HG02588 (cell line): ENCODE measurements at regions not wholly inside any gene's neighbourhood (a gene's known extent, or its start where the extent isn't known, plus 50 kb on each side); places are given as distances from the start of the nearest gene placed in this dataset.

Experiments used
- ATAC-seq: cut with Tn5 transposase; IDR thresholded peaks from one replicate; pipeline ENCODE4 v1.9.1; 2021; ENCODE audit warnings: mild to moderate bottlenecking, moderate library complexity; ENCODE audit not compliant: unreplicated experiment

DNA sequence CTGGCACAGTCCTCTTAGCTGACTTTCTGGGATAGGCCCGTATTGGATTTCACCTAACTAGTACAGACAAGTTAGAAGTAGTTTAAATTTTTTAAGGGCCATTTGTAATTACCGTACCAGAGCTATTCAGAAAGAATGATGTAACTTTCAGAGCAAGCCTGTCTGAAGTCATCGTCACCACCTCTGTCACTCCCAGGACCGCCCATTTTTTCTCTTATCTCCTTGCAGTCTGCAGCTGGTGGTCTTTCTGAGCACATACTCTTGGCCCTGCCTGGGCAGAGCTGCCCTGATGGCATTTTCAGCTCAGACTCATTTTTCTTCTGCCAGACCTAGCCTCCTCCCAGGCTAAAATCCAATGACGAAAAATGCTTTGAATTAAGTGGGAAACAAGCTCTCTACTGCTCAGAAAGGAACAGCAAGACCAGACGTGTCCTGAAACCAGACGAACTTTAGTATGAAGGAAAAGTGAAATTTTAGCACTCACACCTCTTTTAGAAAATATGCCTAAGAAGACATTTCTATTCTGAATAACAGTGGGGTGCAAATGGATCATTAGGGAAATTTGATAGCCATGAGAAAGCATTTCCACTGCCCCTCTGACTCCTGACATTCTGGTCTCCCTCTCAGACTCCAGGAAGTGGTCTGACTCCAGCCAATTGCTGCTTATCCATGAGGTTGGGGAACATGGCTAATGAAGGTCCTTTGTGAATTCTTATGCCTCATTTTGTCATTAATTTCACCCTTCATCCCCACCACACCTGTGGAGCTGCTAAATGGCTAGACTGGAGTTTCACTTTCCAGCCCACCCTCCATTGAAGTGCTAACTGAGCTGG lies 162.4 kb upstream of the GYPA start:
- no peak for ATAC-seq

DNA sequence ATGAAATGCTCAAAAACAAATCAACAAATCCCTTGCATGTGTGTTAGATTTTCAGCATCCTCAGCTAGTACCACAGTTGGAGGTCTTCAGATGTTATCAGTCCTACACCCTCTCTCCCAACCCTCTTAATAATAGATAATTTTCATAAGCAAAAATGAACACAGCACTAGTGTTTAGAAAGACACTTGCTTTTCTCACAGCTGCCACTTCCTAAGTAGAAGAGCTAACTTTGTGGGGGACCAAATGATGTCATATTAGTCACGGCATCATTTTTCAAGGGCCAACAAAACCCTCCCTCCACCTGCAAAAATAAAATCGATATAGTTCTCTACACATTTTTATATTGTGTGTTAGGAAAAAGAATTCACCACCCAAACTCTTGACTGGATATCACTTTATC lies 163.5 kb upstream of the GYPA start:
- ATAC-seq = no peak

DNA sequence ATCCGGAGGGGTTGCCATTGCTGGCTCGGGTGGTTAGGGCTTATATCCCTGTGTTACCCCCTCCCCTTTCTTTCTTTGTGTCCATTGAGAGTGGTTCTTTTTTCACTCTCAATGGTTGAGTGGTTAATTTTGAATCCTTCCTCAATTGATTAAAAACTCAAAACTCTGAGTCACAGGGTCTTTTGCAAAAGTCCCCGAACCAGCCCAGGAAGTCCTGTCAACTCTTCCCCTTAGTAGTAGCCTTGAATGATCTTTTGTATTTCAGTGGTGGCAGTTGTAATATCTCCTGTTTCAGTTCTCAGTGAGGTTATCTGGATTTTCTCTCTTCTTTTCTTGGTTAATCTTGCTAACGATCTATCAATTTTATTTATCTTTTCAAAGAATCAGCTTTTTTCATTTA lies 170.0 kb upstream of the GYPA start:
- ATAC-seq = no peak

DNA sequence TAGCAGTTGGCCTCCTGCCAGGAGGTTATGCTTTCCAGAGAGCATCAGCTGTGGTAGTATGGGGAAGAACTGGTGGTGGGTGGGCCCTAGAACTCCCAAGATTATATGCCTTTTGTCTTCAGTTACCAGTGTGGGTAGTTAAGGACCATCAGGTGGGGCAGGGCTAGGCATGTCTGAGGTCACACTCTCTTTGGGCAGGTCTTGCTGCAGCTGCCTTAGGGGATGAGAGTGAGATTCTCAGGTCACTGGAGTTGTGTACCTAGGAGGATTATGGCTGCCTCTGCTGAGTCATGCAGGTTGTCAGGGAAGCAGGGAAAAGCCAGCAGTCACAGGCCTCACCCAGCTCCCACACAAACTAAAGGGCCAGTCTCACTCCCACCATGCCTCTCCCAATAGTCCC lies 172.9 kb upstream of the GYPA start:
- no peak for ATAC-seq

DNA sequence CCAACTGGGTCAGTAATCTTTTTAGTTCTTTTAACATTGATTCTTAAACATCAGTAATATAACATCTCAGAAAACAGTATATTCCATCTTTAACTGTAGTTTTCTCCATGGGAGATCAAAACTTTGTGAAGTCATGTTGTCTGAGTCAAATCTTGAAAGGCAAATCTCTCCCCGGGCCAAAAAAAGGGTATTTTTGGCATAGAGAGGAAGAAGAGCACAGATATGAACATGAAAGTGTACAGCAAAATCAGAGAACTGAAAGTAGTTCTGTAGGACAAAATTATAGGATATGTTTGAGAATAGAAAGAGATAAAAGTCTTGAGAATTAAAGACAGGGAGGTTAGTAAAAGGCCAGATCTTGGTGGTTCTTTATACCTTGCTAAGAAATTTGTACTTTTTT lies 176.4 kb upstream of the GYPA start:
- ATAC-seq = no peak

DNA sequence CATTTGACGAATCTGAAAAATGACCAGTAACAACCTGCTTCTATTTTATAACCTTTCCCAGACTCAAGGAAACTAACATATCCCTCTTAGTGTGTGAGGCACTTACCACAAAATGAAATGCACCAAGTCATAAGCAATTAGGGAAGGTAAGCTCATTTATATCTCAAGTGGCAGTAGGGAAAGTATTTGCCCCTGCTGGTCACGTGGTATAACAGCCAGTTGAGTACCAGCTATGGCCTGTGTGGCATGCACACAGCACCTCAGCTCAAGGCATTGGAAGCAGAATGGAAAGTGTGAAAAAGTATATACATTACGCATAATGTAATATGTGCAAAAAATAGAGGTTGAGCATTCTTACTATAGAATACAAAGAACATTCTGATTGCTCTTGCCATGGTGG lies 178.3 kb upstream of the GYPA start:
- ATAC-seq = no peak

DNA sequence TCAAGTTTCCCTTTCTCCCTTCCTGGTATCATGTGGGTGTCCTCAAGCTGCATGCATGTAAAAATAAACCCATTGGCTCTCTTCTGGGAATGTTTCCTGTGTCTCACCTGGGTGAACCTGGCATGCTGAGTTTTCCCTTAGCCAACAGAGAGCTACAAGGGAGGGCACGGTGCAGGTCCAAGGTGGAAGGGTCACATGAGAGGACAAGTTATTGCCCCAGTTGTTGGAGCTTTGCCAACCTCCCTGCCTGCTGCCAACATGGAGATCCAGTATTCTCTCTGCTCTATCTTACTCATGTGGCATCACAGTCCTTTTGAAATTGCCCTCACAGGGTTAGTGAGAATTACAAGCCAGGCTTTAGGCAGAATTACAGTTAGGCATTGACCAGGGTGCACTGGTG lies 196.1 kb upstream of the GYPA start:
- no peak for ATAC-seq

DNA sequence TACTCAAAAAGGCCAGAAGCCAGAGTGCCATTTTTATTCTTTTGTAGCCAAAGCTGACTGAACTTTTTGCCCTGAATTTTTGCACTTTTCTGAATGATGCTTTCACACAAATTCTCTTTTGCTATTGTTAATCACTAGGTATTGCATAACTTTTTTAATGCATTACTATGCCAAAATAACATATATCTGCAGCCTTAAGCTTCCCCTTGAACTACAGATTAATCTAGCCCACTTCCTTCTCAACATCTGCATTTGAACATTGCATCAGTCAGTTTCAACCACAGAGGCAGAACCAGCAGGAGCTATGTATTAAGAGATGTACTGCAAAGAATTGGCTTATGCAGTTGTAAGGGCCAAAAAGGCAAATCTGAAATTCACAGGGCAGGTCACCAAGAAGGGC lies 197.6 kb upstream of the GYPA start:
- no peak for ATAC-seq

DNA sequence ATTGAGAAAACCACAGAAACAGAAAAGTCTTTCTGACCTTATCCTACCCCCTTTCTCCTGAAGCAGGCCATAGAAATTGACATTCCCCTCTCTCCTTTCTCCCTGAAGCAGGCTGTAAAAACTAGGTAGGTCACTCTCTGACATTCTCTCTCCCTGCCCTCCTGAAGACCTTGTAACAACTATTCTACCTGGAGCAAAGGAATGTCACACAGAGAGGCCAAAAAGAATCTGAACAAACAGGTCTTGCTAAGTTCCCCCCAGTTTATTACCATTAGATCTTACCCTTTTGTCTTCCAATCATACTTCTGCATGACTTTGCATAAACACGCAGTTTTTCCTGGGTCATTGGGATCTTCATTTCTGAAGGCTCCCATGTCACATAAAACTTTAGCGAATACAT lies 198.3 kb upstream of the GYPA start:
- ATAC-seq = no peak

DNA sequence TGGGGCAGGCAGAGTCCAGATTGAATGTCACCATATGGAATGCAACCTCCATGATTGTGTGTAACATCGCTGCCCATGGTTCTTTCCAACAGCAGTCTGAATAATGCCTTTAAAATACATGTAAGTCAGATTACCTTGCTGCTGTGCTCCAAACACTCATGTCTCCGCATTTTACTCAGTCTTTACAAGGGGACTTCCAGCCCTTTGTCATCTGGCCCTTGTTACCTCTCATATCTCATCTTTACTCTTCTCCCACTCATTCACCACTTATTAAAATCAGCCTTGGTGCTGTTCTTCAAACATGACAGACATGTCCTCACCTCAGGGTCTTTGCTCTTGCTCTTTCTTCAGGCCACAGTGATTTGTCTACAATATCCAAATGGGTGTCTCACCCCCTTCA lies 200.4 kb upstream of the GYPA start:
- peak; percentile 45 for ATAC-seq

DNA sequence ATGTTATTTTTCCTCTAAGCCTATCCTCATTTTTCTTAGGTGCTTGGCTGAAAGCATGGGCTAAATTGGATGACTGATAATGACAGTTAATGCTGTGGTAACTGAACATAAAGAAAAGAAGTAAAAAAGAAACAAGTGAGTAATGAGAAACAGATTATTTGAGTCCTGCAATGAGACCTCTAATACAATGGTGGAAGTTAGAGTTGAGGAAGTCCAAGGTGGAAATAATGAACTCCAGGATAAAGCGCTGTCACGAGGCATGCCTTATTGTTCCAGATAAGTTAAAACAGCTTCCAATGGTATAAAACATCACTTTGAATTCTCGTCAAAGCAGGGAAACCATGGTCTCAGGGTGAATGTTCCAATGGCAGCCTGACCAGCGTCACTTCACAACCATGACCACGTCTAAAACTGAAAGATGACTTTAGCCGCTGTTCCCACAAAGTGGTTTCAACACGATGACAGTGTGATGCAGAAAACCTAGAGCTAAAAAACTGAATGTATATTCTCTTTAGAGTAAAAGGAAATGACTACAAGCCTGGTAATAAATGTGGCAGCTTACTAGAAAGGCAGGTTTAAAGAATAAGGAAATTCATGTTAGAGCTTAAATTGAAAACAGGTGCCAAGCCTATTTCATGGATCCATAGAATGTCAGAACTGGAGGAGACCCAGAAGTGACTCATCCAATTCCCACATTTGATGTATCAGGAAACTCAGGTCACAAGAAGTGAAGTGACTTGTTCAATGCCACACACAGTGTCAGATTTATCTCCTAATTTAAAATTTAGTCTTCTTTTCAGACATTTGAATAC lies 202.6 kb upstream of the GYPA start:
- ATAC-seq = no peak

DNA sequence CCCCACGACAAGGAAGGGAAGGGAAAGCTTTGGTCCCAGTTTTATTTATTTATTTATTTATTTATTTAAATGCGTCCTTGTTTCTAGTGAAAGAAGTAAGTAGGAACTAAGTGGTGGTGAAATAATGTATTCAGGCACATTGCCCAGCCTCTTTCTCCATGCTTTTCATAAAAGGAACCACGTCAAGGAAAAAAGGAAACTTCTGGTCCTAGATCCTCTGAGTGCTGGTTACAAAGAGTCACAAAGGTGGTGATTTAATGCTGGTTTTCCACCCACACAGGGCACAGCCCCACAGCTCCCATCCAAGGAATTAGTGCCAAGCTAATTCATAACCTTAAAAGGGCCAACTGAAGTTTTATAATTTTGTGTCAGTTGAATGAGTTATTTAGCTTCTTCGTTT lies 206.6 kb upstream of the GYPA start:
- ATAC-seq = no peak

DNA sequence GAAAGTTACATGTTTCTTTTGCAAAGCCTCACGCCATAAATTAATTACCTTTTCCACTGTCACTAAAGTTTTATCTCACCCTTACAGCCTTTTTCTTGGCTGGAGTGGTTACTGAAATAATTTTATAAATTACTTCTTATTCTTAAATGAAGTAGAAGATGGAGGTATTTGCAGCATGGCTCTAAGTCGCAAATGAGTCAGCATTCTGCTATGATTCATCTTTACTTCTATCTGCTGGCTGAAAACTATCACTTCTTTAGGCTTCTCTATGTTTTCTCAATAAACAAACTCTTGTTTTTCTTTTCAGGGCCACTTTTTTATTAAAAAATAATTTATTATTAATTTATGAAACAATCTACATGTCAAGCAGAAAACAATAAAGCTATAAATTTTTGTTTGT lies 210.2 kb upstream of the GYPA start:
- no peak for ATAC-seq

DNA sequence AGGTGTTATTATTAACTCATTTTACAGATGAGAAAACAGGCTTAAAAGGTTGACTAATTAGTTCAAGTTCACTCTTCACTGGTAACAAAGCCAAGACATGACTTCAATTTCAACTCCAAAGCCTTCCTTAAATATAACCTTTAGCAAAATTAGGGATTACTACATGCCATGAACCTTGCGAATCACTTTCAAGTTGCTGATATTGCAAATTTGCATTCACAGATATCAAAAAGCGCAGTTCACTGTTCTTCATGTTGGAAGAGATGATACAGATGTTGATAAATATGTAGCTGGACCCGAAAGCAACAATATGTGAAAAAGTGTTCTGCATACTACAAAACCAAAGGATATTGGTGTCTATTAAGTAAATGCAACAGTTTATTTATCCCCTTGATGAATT lies 210.8 kb upstream of the GYPA start:
- ATAC-seq = no peak

DNA sequence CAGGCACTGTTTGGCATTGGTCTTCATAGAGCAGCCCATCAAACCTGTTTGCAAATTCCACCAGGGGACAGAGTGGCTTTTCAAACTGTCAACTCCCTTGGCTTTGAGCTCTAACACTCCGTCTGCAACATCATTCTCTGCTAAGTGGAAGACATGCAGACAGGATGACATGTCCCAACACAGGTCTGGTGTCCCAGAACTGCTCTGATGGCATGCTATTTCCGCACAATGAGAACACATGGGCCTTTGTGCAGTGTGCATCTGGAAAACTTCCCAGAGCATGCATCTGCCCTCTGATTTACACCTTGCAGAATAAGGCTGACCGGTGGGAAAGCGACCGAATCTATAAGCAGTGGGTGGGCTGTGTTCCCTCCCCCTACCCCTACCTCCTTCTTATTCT lies 212.8 kb upstream of the GYPA start:
- ATAC-seq = no peak

DNA sequence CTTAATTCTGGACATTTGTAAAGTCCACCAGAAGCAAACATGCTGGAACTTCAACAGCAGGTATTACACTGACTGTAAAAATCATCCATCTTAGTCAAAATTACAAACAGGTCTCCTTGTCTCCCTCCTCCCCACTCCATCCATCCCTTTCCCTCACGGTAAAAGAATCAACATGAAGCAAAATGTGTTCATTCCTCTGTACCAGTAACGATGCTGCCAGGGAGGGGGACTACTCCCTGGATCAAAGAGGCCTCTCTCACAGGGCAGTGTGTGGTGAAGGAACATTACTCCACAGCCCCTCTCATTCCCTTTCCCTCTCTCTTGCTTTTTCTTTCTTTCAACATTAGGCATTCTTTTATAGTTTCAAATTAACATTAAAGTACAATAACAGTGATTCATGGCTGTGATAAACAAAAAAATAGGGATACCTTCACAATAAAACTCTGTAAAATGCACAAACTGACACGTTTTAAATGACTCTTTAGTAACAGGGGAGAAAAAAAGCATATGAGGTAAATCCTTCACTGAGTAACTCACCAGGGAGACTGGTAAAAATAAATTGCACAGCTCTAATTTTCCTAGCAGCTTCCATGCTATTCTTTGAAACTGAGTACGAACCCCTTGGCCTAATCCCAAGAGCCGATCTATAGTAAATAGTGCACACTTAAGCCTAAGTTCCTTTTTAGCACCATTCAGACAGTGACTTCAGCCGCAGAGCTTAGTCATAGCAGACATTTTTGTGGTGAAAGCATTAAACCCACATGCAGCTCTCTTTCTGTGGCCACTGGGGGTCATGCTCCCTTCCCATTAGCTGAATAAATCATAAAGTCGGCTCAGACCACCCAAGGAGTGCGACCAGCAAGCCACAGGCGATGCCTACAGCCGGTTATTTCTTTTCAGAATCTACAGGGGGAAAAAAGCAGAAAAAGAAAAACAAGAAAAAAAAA lies 215.6 kb upstream of the GYPA start:
- peak; percentile 93 for ATAC-seq

DNA sequence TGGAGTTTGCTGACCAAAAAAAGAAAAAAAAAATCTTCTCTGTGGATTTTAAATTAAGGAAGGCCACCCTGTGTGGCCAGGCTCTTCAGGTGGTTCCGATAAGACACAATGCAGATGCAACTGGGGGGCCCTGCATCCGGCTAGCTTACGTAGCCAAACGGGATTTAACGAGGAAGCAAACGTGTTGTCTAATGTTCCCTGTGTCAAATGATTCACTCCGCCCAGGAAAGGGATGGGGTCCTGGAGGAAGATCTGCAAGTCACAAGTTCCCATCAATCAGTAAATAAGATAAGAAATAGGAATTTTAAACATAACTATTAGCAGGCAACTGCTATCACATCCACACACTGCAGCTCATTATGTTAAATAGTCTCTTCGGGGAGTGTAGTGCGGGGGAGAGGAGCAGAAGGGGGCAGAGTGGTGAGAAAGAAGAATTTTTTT lies 216.4 kb upstream of the GYPA start:
- ATAC-seq = no peak

DNA sequence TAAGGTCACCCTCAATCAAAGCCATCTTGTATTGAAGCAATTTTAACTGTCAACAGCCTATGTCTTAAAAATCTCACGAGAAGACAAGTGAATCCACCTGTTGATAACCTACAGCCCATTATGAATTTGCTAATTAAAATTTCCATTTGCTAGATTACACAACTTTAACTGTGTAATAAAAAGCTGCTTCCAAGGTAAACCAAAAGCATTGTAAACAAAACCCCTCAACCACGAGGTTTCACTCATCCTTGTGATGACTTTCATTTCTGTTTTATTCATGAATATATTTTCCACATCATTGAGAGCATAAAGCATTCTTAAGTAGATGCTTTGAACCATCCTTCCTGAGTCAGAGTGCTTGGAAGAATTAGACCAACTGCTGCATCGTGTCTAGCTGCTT lies 217.5 kb upstream of the GYPA start:
- no peak for ATAC-seq

DNA sequence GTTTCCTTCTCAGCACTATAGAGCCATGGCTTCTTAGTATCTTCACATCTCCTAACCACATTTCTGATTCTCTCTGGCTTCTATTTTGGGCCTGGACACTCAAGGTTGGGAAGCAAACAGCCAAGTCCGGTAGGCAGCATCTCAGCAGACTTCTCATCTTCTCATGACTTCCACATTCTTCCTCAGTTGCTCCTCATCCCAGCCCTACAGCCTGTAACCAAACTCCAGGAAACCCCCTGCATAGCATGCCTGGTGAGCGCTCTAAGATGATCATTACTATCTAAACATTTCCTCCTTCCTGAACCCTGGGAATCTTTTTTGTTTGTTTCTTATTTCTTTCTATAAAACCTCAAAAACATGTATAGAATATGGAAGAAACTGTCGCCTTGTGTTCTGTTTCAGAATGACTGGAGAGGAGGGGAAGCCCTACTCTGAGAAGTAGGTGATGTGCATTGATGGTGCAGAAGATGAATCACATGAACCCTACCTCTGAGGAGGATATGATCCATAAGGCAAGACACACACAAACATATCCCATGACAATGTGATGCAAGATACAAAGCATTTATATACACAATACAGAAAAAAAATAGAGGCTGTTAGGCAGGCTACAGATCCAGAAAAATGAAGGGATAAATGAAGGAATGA lies 219.8 kb upstream of the GYPA start:
- no peak for ATAC-seq

DNA sequence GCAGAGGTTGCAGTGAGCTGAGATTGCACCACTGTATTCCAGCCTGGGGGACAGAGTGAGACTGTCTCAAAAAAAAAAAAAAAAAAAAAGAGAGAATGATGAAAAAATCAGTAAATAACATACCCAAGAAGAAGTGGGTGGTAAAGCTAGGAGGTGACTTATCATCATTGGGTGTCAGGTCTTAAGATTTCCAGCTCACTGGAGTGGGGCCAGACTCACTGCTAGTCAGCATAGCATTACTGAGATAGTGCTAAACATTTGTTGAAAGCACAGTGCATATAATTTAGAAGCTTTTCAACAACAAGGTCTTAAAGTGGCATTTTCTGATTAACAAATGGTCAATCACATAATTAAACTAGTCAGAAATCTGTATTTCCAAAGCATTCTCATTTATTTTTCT lies 221.8 kb upstream of the GYPA start:
- ATAC-seq = no peak

DNA sequence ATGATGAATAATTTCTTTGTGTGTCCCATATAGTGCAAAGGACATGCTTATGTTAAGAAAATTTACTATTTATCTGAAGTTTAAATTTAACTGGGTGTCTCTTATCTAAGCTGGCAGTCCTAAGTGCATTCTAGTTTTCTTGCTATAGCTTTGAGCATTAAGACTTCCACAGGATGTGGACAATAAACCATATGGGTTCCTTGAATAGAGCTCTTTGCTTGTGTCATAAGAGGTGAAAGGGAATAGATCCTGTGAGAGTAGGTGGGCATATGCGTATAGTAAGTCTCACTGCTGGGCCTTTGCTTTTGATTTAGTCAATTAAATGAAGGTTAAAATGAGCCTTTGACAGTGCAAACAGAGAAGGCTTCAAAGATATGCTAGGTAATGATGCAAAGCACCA lies 223.4 kb upstream of the GYPA start:
- ATAC-seq = no peak
